ENCODE measurements at regions not wholly inside any gene's neighbourhood (a gene's known extent, or its start where the extent isn't known, plus 50 kb on each side); places are given as distances from the start of the nearest gene placed in this dataset.
"Not testable (repeated sequence)": the region's sequence is repeated elsewhere in the genome, so short reads cannot be mapped to it uniquely, and the experiment has no call there.

GRCh38 chr2:51960281-51960680, 928.3 kb upstream of the NRXN1 start:
- no peak for DNase-seq

- DNase-seq = no peak
Measured at GRCh38 chr2:51959696-51960095, 927.8 kb upstream of the NRXN1 start.

GRCh38 chr2:51953931-51954330, 922.0 kb upstream of the NRXN1 start:
- DNase-seq = no peak

- DNase-seq = no peak
Measured at GRCh38 chr2:51921076-51921475, 889.1 kb upstream of the NRXN1 start.

GRCh38 chr2:51920509-51920908, 888.6 kb upstream of the NRXN1 start:
- DNase-seq = no peak

GRCh38 chr2:51919395-51919794, 887.5 kb upstream of the NRXN1 start:
- no peak for DNase-seq

GRCh38 chr2:51918113-51918512, 886.2 kb upstream of the NRXN1 start:
- no peak for DNase-seq

- no peak for DNase-seq
Measured at GRCh38 chr2:51903728-51904127, 871.8 kb upstream of the NRXN1 start.

GRCh38 chr2:51899643-51900042, 867.7 kb upstream of the NRXN1 start:
- no peak for DNase-seq

- DNase-seq = not testable (repeated sequence)
Measured at GRCh38 chr2:51894584-51894983, 862.7 kb upstream of the NRXN1 start.

- no peak for DNase-seq
Measured at GRCh38 chr2:51888120-51888519, 856.2 kb upstream of the NRXN1 start.

- DNase-seq = no peak
Measured at GRCh38 chr2:51881673-51882072, 849.7 kb upstream of the NRXN1 start.

- no peak for DNase-seq
Measured at GRCh38 chr2:51880153-51880552, 848.2 kb upstream of the NRXN1 start.

- no peak for DNase-seq
Measured at GRCh38 chr2:51866361-51866760, 834.4 kb upstream of the NRXN1 start.

GRCh38 chr2:51859260-51859659, 827.3 kb upstream of the NRXN1 start:
- no peak for DNase-seq

- no peak for DNase-seq
Measured at GRCh38 chr2:51855683-51856082, 823.8 kb upstream of the NRXN1 start.

- DNase-seq = no peak
Measured at GRCh38 chr2:51846796-51847195, 814.9 kb upstream of the NRXN1 start.

- DNase-seq = no peak
Measured at GRCh38 chr2:51846018-51846417, 814.1 kb upstream of the NRXN1 start.

- no peak for DNase-seq
Measured at GRCh38 chr2:51844596-51844995, 812.7 kb upstream of the NRXN1 start.

- no peak for DNase-seq
Measured at GRCh38 chr2:51829477-51829876, 797.5 kb upstream of the NRXN1 start.

- no peak for DNase-seq
Measured at GRCh38 chr2:51825823-51826222, 793.9 kb upstream of the NRXN1 start.

GRCh38 chr2:51813247-51813646, 781.3 kb upstream of the NRXN1 start:
- no peak for DNase-seq

GRCh38 chr2:51812138-51812866, 780.4 kb upstream of the NRXN1 start:
- DNase-seq = no peak

- no peak for DNase-seq
Measured at GRCh38 chr2:51810197-51810596, 778.3 kb upstream of the NRXN1 start.

GRCh38 chr2:51807229-51807628, 775.3 kb upstream of the NRXN1 start:
- no peak for DNase-seq

All from NK-92 treated with Interleukin-12 subunit alpha and Interleukin-12 subunit beta, amount 100 ng/mL, for 24 hours (cell line).